AG04449 (cell line): ENCODE measurements at regions not wholly inside any gene's neighbourhood (a gene's known extent, or its start where the extent isn't known, plus 50 kb on each side); places are given as distances from the start of the nearest gene placed in this dataset.
"Not testable (repeated sequence)": the region's sequence is repeated elsewhere in the genome, so short reads cannot be mapped to it uniquely, and the experiment has no call there.

Experiments used
- CTCF ChIA-PET: fragments of 350-600 bp; formaldehyde crosslinking; extraction: SDS; loops from one replicate; lab custom pipeline; 2021; ENCODE audit warnings: antibody characterized with exemption; lab: Yijun Ruan, JAX
- POLR2A ChIA-PET: fragments of 400-600, 350-600 bp; formaldehyde crosslinking; extraction: SDS; loops from one replicate; lab custom pipeline; 2020; ENCODE audit warnings: antibody characterized with exemption, inconsistent platforms; lab: Yijun Ruan, JAX
- DNase-seq: peaks from one replicate; pipeline ENCODE4 v3.0.0-alpha.2; 2010; ENCODE audit warnings: low read depth, low spot score
- H3K4me3 ChIP-seq: 2 replicates; pipeline ENCODE4 v1.5.1; 2011; ENCODE audit warnings: low read depth, mild to moderate bottlenecking, control low read depth, low read length
- CTCF ChIP-seq: IDR thresholded peaks from one replicate; pipeline ENCODE4 v1.5.1; 2011; ENCODE audit warnings: mild to moderate bottlenecking, moderate library complexity, low read length, control low read depth, inconsistent platforms; ENCODE audit not compliant: insufficient read depth; ENCODE audit errors: missing control alignments

GRCh38 chr5:121087560-121087959 lies 623.5 kb downstream of the PRR16 start:
- DNase-seq = no peak
- no peak overlapping the region for H3K4me3 ChIP-seq
- ChIA-PET POLR2A (no interaction called here), CTCF (no interaction called here)
- no peak for TF ChIP-seq CTCF

- H3K4me3 ChIP-seq = no peak overlapping the region
- CTCF ChIA-PET = no interaction called here
- TF ChIP-seq CTCF = no peak
- POLR2A ChIA-PET = no interaction called here
- no peak for DNase-seq
Measured at GRCh38 chr5:121088341-121088740, 624.2 kb downstream of the PRR16 start.

- ChIA-PET POLR2A (no interaction called here), CTCF (no interaction called here)
- no peak for TF ChIP-seq CTCF
- DNase-seq = no peak
- H3K4me3 ChIP-seq = no peak overlapping the region
Measured at GRCh38 chr5:121090822-121091221, 626.7 kb downstream of the PRR16 start.

- TF ChIP-seq CTCF = no peak
- POLR2A ChIA-PET = no interaction called here
- CTCF ChIA-PET = no interaction called here
- no peak overlapping the region for H3K4me3 ChIP-seq
- no peak for DNase-seq
Measured at GRCh38 chr5:121100931-121101330, 636.8 kb downstream of the PRR16 start.

GRCh38 chr5:121105921-121106320 lies 641.8 kb downstream of the PRR16 start:
- ChIA-PET CTCF (no interaction called here), POLR2A (no interaction called here)
- no peak for TF ChIP-seq CTCF
- no peak for DNase-seq
- no peak overlapping the region for H3K4me3 ChIP-seq

GRCh38 chr5:121106721-121107690 lies 642.9 kb downstream of the PRR16 start:
- CTCF ChIA-PET, H3K4me3 ChIP-seq, POLR2A ChIA-PET, DNase-seq: not testable (repeated sequence)

GRCh38 chr5:121108725-121109124 lies 644.6 kb downstream of the PRR16 start:
- POLR2A ChIA-PET = no interaction called here
- CTCF ChIA-PET = no interaction called here
- no peak for DNase-seq
- TF ChIP-seq CTCF = no peak
- no peak overlapping the region for H3K4me3 ChIP-seq
